MM.1S (cell line): ENCODE measurements at regions not wholly inside any gene's neighbourhood (a gene's known extent, or its start where the extent isn't known, plus 50 kb on each side); places are given as distances from the start of the nearest gene placed in this dataset.

Experiments
- CTCF ChIP-seq: fragments of 300-600 bp; sonication (generic); IDR thresholded peaks from 2 replicates; pipeline ENCODE4 v1.5.1; 2016; ENCODE audit warnings: antibody characterized with exemption, low read length, mixed read lengths
- EZH2 ChIP-seq: fragments of 300-600 bp; sonication (generic); optimal IDR thresholded peaks from 2 replicates; pipeline ENCODE3; 2017; ENCODE audit warnings: low read depth, mild to moderate bottlenecking, antibody characterized with exemption, low read length, mixed read lengths
- EZH2phosphoT487 ChIP-seq: fragments of 300-600 bp; sonication (generic); IDR thresholded peaks from 2 replicates; pipeline ENCODE4 v1.6.1; 2018; ENCODE audit warnings: antibody characterized with exemption, low read length

GRCh38 chr2:147482111-147482895 is 362.5 kb upstream of the ACVR2A start:
- TF ChIP-seq EZH2phosphoT487: no peak
- no peak for TF ChIP-seq CTCF
- TF ChIP-seq EZH2: no peak
